ENCODE measurements at regions not wholly inside any gene's neighbourhood (a gene's known extent, or its start where the extent isn't known, plus 50 kb on each side); places are given as distances from the start of the nearest gene placed in this dataset.
A peak's percentile ranks its signal among the peaks of the same experiment; 100 is the strongest.

GRCh38 chr2:118496870-118497611 lies 350.4 kb downstream of the EN1 start:
- no peak for DNase-seq

- no peak for DNase-seq
Observed at GRCh38 chr2:118496467-118496866, 351.0 kb downstream of the EN1 start.

- no peak for DNase-seq
Observed at GRCh38 chr2:118495290-118495689, 352.2 kb downstream of the EN1 start.

GRCh38 chr2:118493213-118493612 lies 354.2 kb downstream of the EN1 start:
- DNase-seq: no peak

- DNase-seq: peak; percentile 9
Observed at GRCh38 chr2:118492335-118492734, 355.1 kb downstream of the EN1 start.

GRCh38 chr2:118490330-118490729 lies 357.1 kb downstream of the EN1 start:
- no peak for DNase-seq

GRCh38 chr2:118489712-118490299 lies 357.6 kb downstream of the EN1 start:
- no peak for DNase-seq

- no peak for DNase-seq
Observed at GRCh38 chr2:118481299-118481698, 366.1 kb downstream of the EN1 start.

- DNase-seq: no peak
Observed at GRCh38 chr2:118479020-118479419, 368.4 kb downstream of the EN1 start.

- no peak for DNase-seq
Observed at GRCh38 chr2:118477111-118477862, 370.2 kb downstream of the EN1 start.

- DNase-seq: no peak
Observed at GRCh38 chr2:118475622-118476205, 371.7 kb downstream of the EN1 start.

- DNase-seq: no peak
Observed at GRCh38 chr2:118474541-118474920, 372.9 kb downstream of the EN1 start.

GRCh38 chr2:118473846-118474540 lies 373.5 kb downstream of the EN1 start:
- DNase-seq: no peak

GRCh38 chr2:118473241-118473640 lies 374.2 kb downstream of the EN1 start:
- DNase-seq: no peak

- no peak for DNase-seq
Observed at GRCh38 chr2:118470297-118470696, 377.2 kb downstream of the EN1 start.

- DNase-seq: no peak
Observed at GRCh38 chr2:118469103-118469502, 378.3 kb downstream of the EN1 start.

- DNase-seq: no peak
Observed at GRCh38 chr2:118464546-118465265, 376.4 kb downstream of the INSIG2 start.

- DNase-seq: no peak
Observed at GRCh38 chr2:118464046-118464445, 375.8 kb downstream of the INSIG2 start.

- no peak for DNase-seq
Observed at GRCh38 chr2:118460425-118460824, 372.2 kb downstream of the INSIG2 start.

GRCh38 chr2:118459426-118459825 lies 371.2 kb downstream of the INSIG2 start:
- no peak for DNase-seq

- DNase-seq: no peak
Observed at GRCh38 chr2:118457951-118458350, 369.7 kb downstream of the INSIG2 start.

- no peak for DNase-seq
Observed at GRCh38 chr2:118449401-118449800, 361.1 kb downstream of the INSIG2 start.

Measured in activated CD4-positive, alpha-beta T cell treated with anti-CD3 and anti-CD28 coated beads, Interleukin-2, amount 50 U/mL, for 16 hours (primary cell).